ENCODE measurements at regions not wholly inside any gene's neighbourhood (a gene's known extent, or its start where the extent isn't known, plus 50 kb on each side); places are given as distances from the start of the nearest gene placed in this dataset.

DNA sequence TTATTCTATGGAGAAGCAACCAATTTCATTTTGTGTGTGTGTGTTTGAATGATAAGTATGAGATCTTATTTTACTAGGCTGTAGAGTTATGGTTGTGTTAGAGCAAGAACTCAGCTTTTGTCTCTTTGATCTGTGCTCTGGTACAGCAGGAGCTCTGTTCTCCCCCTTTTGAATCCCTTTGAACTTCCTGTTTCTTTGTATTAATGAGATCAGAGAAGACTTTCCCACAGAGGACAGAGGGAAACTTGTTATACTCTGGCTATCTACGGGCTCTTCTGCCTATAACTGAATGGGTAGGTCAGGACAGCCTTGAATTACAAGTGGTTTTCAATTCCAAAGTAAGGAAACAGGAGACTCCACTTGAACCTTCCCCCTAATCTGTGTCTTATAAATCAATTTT lies 1015.0 kb upstream of the RAG2 start:
- DNase-seq (ENCODE audit: low read depth), result no peak

DNA sequence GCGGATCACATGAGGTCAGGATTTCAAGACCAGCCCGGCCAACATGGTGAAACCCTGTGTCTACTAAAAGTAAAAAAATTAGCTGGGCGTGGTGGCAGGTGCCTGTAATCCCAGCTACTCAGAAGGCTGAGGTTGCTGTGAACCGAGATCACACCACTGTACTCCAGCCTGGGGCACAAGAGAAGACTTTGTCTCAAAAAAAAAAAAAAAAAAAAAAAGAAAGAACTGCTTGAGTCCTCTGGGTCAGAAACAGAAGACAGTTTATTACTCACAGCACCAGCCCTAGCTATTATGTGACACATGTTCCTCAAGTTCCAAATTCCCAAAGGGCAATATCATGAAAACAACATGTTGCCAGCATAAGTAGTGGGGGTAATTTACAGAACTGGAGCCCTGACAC lies 1014.1 kb upstream of the RAG2 start:
- DNase-seq (ENCODE audit: low read depth), result no peak

DNA sequence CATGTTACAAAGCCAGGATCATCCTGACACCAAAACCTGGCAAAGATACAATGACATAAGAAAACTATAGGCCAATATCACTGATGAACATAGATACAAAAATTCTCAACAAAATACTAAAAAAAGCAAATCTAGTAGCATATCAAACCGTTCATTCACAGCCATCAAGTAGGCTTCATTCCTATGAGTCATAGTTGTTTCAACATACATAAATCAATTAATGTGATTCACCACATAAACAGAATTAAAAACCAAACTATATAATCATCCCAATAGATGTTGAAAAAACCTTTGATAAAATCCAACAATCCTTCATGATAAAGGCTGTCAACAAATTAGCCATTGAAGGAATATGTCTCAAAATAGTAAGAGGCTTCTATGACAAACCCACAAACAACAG lies 1007.2 kb upstream of the RAG2 start:
- DNase-seq (ENCODE audit: low read depth), result no peak

DNA sequence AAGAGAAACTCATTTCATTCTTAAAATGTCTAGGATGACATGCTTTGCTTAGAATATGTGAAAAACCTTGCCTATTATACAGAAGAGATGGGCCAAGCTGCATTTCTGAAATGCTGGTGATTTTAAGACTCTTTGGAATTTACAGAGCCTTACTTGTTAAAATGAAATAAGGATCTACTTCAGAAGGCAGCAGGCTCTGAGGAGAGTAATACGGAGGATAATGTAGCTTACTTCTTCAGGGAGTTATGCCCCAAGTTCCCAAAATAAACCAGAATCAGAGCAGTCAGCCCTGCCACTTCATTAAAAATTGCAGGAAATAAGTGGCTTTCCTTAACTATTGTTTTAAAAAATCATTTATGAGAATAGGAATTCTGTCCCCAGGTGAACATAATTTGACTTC lies 1000.3 kb upstream of the RAG2 start:
- no peak for DNase-seq (ENCODE audit: low read depth)

DNA sequence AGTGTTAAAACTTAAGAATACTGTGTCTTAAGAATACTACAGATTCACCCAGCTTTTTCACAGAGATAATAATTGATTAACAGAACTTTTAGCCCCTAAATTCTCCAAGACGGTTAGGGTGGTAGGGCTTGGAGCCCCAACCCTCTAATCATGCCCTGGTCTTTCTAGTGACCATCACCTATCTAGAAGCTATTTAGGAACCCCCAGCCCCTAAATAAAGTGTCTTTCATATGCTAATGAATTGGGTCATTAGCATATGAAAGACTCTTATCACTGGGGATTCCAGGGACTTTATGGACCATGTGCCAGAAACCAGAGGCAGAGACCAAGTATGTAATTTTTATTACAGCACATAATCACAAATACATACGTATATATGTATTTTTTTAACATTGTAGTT lies 999.7 kb upstream of the RAG2 start:
- DNase-seq (ENCODE audit: low read depth), result no peak

DNA sequence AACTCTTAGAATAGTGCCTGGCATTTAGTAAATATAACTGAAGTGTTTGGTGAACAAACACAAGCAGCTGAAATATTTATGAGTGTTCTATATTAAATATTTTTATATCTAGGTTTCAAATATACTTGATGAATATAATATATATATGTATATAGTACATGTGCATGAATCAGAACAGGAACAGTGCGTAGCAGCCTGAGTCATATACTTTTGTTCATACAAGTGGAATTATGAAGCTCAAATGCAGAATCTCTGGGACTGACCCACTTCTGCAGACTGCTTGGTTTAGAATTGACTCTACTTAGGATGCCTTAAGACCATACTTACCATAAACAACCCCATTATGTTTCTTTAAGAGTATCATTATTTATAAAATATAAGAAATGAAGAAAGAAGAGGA lies 997.8 kb upstream of the RAG2 start:
- no peak for DNase-seq (ENCODE audit: low read depth)

DNA sequence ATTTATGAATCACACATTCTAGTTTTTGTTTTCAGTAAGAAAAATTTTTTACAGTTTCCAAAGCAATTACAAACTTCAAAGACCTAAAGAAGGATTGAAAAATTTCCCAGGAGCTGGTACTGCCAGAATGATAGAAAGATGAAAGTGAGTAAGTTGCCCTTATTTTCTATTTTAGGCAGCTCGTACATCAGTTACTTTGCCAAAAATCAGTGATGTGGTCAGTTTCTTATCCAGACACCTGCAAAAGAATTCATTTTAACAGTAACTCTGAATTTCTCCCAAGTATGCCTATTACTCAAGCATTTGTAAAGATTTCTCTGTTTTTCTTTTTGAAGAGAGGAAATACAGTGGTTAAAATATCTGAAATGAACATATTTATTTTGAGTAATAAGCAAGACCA lies 976.3 kb upstream of the RAG2 start:
- DNase-seq (ENCODE audit: low read depth), result no peak

DNA sequence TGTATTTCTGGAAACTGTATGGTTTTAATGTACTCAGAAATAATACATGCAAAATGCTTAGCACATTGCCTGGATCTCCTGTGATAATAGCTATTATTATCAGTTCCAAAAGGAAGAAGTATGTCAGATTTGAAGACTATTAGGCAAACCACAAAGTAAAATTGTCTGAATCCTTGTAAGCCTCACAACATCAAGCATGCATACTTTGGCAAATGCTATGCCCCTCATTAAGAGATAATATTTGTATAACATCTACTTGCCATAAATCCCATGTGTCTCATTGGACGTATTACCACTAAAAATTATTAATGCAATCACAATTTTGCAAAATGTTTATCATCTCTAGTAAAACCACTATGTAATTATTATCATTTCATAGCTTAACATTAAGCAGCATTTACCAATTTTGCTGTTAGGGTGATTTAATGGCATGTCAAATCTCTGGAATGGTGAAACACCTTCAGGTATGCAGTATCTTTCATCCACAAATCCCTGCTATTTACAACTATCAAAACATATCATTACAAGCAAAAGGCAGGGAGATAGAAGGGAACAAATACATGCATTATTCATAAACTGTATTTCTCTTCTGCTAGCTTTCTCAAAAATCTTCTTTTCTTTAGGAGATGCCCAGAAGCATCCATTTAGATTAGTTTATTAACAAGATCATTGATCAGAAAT lies 974.6 kb upstream of the RAG2 start:
- DNase-seq (ENCODE audit: low read depth), result no peak

DNA sequence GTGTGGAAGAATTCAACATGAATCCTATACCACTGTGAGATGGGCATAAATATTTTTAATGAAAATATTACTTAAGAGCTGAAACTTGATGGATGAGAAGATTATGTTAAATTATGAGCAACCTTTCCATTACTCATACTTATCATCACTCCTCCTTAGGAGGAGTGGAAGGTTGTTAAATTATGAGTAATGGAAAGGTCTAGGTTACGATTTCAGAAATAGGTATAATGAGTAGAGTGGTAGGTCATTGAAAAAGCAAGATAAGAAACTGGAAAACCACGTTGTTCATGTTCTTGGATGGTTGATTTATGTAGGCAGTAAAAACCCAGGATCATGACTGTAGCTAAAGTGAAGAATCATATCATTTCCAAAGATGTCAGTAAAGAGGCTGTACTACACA lies 973.2 kb upstream of the RAG2 start:
- no peak for DNase-seq (ENCODE audit: low read depth)

DNA sequence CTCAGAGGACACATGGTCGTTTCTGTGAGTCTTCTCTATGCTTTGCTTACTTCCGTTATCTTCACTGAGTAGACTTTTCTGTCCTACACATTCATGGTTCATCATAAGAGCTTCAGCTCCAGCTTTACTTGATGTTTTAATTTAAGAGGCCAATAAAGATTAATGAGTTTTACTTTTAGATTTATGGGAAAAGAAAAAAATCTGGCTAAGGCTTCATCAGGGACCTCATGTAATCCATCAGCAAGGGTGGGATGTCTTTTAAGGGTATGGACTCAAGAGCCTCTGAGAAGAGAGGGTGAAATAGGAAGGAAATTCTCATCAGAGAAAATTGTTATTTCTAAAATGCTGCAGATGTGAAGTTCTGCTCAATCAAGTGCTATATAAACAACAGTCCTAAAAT lies 963.0 kb upstream of the RAG2 start:
- no peak for DNase-seq (ENCODE audit: low read depth)

DNA sequence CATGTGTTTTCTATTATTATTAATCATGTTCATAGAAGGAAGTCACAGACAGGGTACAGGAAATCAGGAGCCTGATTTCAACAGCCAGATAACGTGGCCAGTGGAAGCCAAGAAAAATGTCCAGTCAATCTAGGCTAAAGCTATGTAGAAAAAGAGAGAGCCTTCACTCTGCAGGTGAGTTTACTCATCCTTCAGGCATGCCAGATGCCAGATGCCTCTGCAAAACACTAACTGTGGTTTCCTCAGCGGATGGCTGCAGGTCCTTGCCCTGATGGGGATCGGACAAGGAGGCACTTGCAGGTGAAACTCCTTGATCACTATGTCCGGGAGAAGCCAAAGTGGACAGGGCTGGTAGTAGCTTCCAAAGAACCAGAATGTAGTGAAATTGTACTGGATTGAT lies 962.3 kb upstream of the RAG2 start:
- DNase-seq (ENCODE audit: low read depth), result no peak

DNA sequence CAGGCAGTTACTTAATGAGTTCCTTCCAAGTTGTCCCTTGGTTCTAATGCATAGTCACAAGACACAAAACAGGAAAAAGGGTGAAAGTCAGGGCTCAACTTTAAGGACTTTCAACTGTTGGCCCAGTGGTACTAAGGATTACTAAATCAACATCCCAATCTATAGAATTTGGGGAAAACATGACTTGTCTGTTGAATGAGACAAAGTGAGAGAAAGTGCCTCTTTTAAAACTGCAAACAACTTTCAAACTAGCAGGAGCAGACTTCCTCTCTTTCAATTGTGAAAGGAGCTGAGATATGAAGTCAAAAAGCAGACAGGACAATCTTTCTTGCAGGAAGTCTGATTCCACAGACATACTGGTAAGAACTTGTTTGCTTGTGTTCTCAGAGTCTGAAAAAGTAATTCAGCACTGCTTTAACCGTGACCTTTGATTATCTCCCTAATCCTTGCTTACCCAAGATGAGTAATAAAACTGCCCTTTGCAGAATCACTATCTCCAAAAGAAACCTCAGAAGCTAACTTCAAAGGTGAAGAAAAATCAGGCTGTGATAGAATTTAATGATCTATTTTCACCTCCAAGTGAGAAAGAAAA lies 960.7 kb upstream of the RAG2 start:
- DNase-seq (ENCODE audit: low read depth), result no peak

DNA sequence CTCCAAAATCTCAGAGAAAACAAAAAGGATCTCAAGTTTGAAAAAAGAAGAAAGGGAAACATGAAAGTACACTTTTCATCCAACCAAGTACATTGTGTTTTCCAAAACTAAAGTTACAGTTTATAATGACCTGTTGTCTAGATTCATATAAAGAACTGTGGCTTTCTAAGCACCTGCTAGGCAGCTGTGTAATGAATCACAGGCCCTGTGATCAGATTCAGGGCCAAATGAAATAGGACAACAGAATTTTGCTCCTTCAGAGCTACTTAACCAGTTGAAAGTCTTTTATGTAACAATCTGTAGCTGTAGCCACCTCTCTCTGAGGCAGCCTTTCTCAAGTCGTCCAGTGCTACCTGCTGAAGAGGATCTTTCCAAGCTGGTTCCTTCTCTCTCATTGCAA lies 960.0 kb upstream of the RAG2 start:
- DNase-seq (ENCODE audit: low read depth), result no peak

DNA sequence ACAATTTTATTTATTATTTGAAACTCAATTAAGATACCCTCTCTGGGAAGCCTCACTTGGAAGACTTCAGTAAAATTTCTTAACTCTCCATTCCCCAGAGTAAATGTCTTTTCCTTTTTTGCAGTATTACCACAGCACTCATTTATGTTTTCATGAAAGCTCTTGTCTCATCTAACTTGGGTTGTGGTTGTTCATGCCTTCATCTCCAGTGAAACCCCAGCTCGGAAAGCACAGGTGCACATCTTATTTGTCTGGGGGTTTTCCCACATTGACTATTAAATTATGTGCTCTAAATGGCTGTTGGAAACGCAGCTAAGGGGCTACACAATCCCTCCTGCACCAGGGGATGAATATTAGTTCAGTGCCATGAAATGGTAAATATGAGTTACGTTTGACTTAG lies 954.2 kb upstream of the RAG2 start:
- no peak for DNase-seq (ENCODE audit: low read depth)

DNA sequence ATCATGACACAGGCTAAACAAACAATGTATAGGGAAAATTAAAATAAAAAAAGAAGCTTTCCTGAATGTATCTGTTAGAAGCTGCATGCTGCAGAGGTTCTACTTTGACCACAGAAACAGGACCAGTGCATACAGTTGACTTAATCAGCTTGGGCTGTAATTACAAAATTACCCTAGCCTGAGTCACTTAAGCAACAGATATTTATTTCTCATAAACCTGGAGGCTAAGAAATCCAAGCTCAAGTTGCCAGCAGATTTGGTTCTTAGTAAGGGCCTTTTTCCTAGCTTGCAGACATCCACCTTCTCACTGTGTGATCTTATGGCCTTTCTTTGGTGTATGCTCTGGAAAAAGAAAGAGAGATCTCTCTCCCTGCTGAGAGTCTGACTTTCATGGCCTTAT lies 946.5 kb upstream of the RAG2 start:
- no peak for DNase-seq (ENCODE audit: low read depth)

DNA sequence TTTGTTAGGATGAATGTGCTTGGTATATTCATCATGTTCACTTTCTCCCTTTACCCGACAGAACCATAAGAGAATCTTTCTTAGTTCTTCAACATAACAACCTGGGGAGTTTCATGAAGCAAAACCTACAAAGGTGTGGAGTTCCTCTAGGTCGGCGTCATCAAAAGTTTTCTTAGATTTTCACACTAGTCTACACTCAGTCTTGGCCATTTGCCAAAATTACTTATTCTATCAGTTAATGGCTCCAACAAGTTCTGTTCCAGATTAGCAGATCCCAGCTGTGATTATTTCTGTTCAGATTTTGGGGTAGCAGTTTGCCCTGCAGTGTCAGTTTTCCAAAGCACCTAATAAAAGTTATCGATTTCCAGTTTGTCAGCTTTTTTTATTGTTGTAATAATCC lies 935.8 kb upstream of the RAG2 start:
- DNase-seq (ENCODE audit: low read depth), result no peak

DNA sequence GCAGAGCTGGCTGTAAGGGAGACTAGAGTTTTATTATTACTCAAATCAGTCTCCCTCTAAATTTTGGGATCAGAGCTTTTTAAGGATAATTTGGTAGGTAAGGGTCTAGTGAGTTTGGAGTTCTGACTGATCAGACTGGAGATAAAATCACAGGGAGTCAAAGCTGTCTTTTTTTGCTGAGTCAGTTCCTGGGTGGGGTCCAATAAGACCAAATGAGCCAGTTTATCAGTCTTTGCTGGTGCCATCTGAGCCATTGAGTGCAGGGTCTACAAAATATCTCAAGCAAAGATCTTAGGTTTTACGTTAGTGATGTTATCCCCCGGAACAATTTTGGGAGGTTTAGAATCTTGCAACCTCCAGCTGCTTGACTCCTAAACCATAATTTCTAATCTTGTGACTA lies 935.1 kb upstream of the RAG2 start:
- DNase-seq (ENCODE audit: low read depth), result no peak

DNA sequence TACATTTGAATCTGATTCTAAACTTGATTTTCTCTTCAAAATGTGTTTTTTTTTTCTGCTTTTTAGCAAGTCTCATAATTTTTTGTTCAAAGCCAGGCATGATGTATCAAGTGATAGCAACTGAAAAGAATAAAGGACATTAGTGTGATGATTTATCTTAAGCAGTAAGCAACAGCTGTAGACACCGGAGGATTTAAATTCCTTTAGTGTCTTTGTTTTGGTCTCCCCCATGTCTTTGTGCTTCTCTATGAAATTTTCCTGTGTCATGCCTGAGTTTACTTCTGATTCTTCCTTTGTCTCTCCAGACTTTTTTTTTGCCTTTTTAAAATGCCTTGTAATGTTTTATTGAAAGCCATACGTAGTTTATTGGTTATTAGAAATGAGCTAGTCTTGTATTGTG lies 934.2 kb upstream of the RAG2 start:
- DNase-seq (ENCODE audit: low read depth), result no peak

DNA sequence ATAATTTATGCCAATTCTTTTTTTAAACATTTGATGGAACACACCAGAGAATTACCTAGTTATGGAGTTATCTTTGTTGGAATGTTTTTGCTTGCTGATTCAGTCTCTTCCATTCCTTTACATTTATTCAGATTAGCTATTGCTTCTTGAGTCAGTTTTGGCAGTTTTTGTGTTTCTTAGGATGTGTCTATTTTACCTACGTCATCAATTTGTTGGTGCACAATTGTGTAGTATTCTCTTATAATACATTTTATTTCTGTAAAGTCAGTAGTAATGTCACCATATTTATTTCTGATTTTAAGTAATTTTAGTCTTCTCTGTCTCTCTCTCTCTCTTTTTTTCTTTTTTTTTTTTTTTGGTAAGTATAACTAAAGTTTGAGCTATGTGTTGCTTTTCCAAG lies 929.5 kb upstream of the RAG2 start:
- no peak for DNase-seq (ENCODE audit: low read depth)

DNA sequence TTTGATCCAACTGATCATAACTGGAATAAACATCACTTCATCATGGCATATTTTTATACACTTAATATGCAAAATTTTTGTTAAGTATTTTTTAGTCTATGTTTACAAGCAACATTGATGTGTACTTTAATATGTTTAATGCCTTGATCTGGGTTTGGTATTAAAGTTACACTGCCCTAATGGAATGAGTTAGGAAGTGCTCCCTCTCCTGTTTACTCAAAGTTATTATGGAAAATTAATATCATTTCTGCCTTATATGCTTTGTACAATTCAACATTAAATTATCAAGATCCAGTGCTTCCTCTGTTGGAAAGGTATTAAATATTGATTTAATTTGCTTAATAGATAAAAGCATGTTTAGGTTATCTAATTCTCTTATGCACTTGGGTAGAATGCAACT lies 927.3 kb upstream of the RAG2 start:
- no peak for DNase-seq (ENCODE audit: low read depth)

DNA sequence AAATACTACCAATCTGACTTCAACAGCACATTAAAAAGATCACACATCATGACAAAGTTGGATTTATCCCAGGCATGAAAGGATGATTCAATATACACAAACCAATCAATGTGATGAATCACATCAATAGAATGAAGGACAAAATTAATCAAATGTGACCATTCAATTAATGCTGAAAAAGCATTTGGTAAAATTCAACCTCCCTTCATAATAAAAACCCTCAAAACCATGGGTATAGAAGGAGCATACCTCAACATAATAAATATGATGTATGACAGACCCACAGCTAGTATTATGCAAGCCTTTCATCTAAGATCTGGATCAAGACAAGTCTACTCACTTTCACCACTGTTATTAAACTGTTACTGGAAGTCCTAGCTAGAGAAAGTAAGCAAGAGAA lies 921.7 kb upstream of the RAG2 start:
- DNase-seq (ENCODE audit: low read depth), result no peak

DNA sequence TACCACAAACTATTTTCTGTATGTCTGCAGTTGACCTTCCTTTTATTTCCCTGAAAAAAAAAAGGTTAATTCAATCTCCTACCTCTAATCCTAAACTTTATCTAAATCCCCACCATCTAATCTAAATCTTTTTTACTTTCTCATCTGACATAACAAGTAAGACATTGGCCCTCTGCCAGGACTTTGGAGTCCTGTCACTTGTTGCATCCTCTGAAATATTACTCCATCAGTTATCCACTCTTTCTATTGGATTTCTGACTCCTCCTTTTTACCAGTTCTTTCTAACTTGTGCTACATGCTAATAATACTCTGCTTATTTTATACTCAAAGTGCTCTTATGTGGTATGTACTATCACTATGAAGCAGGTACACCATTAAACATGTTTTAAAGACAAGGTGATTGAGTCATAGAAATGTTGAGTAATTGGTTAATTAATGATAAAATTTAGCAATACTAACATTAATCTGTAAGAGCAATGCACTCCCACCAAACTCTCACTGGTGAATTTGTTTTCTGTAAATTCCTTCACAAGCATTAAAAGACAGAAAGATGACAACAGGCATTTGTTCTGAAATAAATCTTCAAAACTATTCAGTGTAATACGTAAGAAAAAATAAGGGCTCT lies 914.2 kb upstream of the RAG2 start:
- no peak for DNase-seq (ENCODE audit: low read depth)

DNA sequence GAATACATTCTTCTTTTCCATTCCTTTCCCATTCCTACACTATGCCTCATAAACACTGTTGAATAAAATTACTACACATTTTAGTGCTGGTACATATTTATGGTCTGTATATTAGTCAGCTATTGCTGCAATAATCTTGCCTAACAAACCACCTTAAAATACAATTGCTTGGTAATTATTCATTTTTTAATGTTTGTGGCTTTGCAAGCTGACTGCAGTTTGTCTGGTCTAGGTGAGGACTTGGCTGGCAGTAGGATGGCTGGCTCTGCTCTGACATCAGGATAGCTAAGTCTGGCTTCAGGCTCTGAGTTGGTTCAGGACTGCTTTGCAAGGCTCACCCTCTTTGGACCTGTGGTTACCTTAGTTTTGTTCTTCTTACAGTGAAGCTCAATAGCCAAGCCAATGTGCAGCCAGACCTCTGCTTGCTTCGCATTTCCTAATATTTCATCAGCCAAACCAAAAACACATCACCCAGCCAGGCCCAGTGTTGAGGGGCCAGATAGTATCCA lies 913.4 kb upstream of the RAG2 start:
- DNase-seq (ENCODE audit: low read depth), result no peak

DNA sequence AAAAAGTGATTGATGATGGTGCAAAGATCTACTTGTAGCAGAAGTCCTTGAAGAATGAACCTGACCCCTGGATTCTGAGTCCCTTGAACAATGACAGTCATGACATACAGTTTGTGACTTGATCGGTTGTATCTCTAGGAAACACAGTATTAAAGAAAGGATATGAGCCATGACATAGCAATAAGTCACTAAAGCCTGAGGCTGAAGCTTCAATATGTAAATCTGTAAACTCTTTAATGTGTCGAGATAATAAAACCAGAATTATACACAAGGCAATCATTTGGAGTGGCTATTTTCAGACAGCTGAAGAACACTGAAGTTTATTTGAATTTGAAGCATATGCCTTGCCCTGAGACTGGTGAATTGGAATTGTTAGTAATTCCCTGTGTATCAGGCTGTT lies 911.5 kb upstream of the RAG2 start:
- DNase-seq (ENCODE audit: low read depth), result no peak
